Muscle of leg (tissue), 3 donors: ENCODE measurements at regions not wholly inside any gene's neighbourhood (a gene's known extent, or its start where the extent isn't known, plus 50 kb on each side); places are given as distances from the start of the nearest gene placed in this dataset.

Experiments used
- DNase-seq: peaks from one replicate; pipeline ENCODE4 v3.0.0; 2013
- H3K27ac ChIP-seq: one replicate; pipeline ENCODE4 v1.5.1; 2013; ENCODE audit warnings: mild to moderate bottlenecking, low read length, control low read depth
- H3K27me3 ChIP-seq: one replicate; pipeline ENCODE4 v1.6.1; 2013; ENCODE audit warnings: low read length; ENCODE audit not compliant: control insufficient read depth, insufficient read depth
- H3K36me3 ChIP-seq: one replicate; pipeline ENCODE4 v1.6.1; 2013; ENCODE audit warnings: low read length; ENCODE audit not compliant: control insufficient read depth, insufficient read depth
- H3K4me1 ChIP-seq: one replicate; pipeline ENCODE4 v1.6.1; 2013; ENCODE audit warnings: low read length; ENCODE audit not compliant: control insufficient read depth, insufficient read depth
- H3K4me3 ChIP-seq: one replicate; pipeline ENCODE4 v1.5.1; 2013; ENCODE audit warnings: low read length, control low read depth
- H3K9me3 ChIP-seq: replicated peaks from 2 replicates; pipeline ENCODE4 v1.6.1; 2013; ENCODE audit warnings: low read depth, low read length; ENCODE audit not compliant: control insufficient read depth
- WGBS: methylation state at CpG from one replicate; pipeline ENCODE4 v1.1.5; 2013; ENCODE audit warnings: missing lambda C conversion rate; ENCODE audit not compliant: insufficient coverage; 5-methylcytosine and 5-hydroxymethylcytosine counted together

- peaks cover 9% of the 10 kb centered on the region for H3K27me3 ChIP-seq
- WGBS = 50% methylated on average over 1 of the region's 2 CpGs
These were observed 183.0 kb downstream of the TSHZ3 start for GRCh38 chr19:31166206-31166605.

GRCh38 chr19:31164791-31165251 is 184.4 kb downstream of the TSHZ3 start:
- H3K36me3 ChIP-seq = no peaks in the 10 kb centered on the region
- no peak overlapping the region for H3K4me3 ChIP-seq
- H3K27ac ChIP-seq = no peak overlapping the region
- no peaks in the 10 kb centered on the region for H3K9me3 ChIP-seq
- peaks cover 28% of the 10 kb centered on the region for H3K4me1 ChIP-seq
- 14% methylated on average over 18 of the region's 20 CpGs for WGBS
- DNase-seq = no peak
- H3K27me3 ChIP-seq = peaks cover 9% of the 10 kb centered on the region

More at GRCh38 chr19:31166206-31166605, 183.0 kb downstream of the TSHZ3 start:
- Histone ChIP-seq H3K4me1 (peaks cover 20% of the 10 kb centered on the region), H3K4me3 (no peak overlapping the region), H3K36me3 (no peaks in the 10 kb centered on the region), H3K9me3 (no peaks in the 10 kb centered on the region), H3K27ac (no peak overlapping the region)
- no peak for DNase-seq

- peaks cover 24% of the 10 kb centered on the region for H3K4me1 ChIP-seq
- no peaks in the 10 kb centered on the region for H3K9me3 ChIP-seq
- peaks cover 6% of the 10 kb centered on the region for H3K27me3 ChIP-seq
- no peak overlapping the region for H3K4me3 ChIP-seq
- no peaks in the 10 kb centered on the region for H3K36me3 ChIP-seq
- H3K27ac ChIP-seq = peak overlapping the region; percentile 2
- DNase-seq = peak; percentile 88
- 46% methylated on average over 6 of the region's 7 CpGs for WGBS
These were observed 188.8 kb downstream of the TSHZ3 start for GRCh38 chr19:31160336-31160926.

- H3K4me3 ChIP-seq = no peak overlapping the region
- DNase-seq = no peak
- no peaks in the 10 kb centered on the region for H3K27me3 ChIP-seq
- H3K9me3 ChIP-seq = no peaks in the 10 kb centered on the region
- H3K27ac ChIP-seq = no peak overlapping the region
- WGBS = no CpG with 5 or more reads among the region's 1 CpG
- no peaks in the 10 kb centered on the region for H3K36me3 ChIP-seq
- H3K4me1 ChIP-seq = peaks cover 8% of the 10 kb centered on the region
These were observed 195.2 kb downstream of the TSHZ3 start for GRCh38 chr19:31154021-31154420.

- Histone ChIP-seq H3K27me3 (no peaks in the 10 kb centered on the region), H3K4me3 (no peak overlapping the region), H3K36me3 (no peaks in the 10 kb centered on the region), H3K27ac (no peak overlapping the region), H3K9me3 (no peaks in the 10 kb centered on the region), H3K4me1 (peaks cover 10% of the 10 kb centered on the region)
- WGBS = no CpG with 5 or more reads among the region's 3 CpGs
- no peak for DNase-seq
These were observed 196.3 kb downstream of the TSHZ3 start for GRCh38 chr19:31152906-31153305.

GRCh38 chr19:31149441-31149941 is 199.7 kb downstream of the TSHZ3 start:
- Histone ChIP-seq H3K9me3 (no peaks in the 10 kb centered on the region), H3K27me3 (no peaks in the 10 kb centered on the region), H3K4me3 (no peak overlapping the region), H3K4me1 (peaks cover 15% of the 10 kb centered on the region), H3K27ac (no peak overlapping the region), H3K36me3 (no peaks in the 10 kb centered on the region)
- WGBS = 63% methylated on average over 7 of the region's 23 CpGs
- peak; percentile 36 for DNase-seq

GRCh38 chr19:31148671-31149070 is 200.6 kb downstream of the TSHZ3 start:
- DNase-seq = no peak
- no peak overlapping the region for H3K4me3 ChIP-seq
- no peaks in the 10 kb centered on the region for H3K27me3 ChIP-seq
- no peak overlapping the region for H3K27ac ChIP-seq
- 97% methylated on average over 3 of the region's 4 CpGs for WGBS
- H3K4me1 ChIP-seq = peaks cover 15% of the 10 kb centered on the region
- no peaks in the 10 kb centered on the region for H3K36me3 ChIP-seq
- no peaks in the 10 kb centered on the region for H3K9me3 ChIP-seq

- DNase-seq = no peak
- WGBS = 100% methylated on average over 2 of the region's 2 CpGs
- Histone ChIP-seq H3K36me3 (no peaks in the 10 kb centered on the region), H3K27me3 (no peaks in the 10 kb centered on the region), H3K4me1 (peaks cover 15% of the 10 kb centered on the region), H3K27ac (no peak overlapping the region), H3K4me3 (no peak overlapping the region), H3K9me3 (no peaks in the 10 kb centered on the region)
These were observed 202.0 kb downstream of the TSHZ3 start for GRCh38 chr19:31147234-31147633.

- no peak for DNase-seq
- Histone ChIP-seq H3K36me3 (no peaks in the 10 kb centered on the region), H3K27ac (no peak overlapping the region), H3K27me3 (no peaks in the 10 kb centered on the region), H3K4me3 (no peak overlapping the region), H3K4me1 (peaks cover 15% of the 10 kb centered on the region), H3K9me3 (no peaks in the 10 kb centered on the region)
- 67% methylated on average over 8 of the region's 16 CpGs for WGBS
These were observed 202.6 kb downstream of the TSHZ3 start for GRCh38 chr19:31146546-31147183.

GRCh38 chr19:31146015-31146414 is 203.2 kb downstream of the TSHZ3 start:
- no peaks in the 10 kb centered on the region for H3K9me3 ChIP-seq
- H3K4me3 ChIP-seq = no peak overlapping the region
- 62% methylated on average over 5 of the region's 13 CpGs for WGBS
- H3K27ac ChIP-seq = no peak overlapping the region
- peaks cover 19% of the 10 kb centered on the region for H3K4me1 ChIP-seq
- peak; percentile 70 for DNase-seq
- H3K27me3 ChIP-seq = no peaks in the 10 kb centered on the region
- no peaks in the 10 kb centered on the region for H3K36me3 ChIP-seq
